HepG2 (cell line): ENCODE measurements at regions not wholly inside any gene's neighbourhood (a gene's known extent, or its start where the extent isn't known, plus 50 kb on each side); places are given as distances from the start of the nearest gene placed in this dataset.

Source experiments
- ATAC-seq: fragments of 200-7000 bp; cut with Tn5 transposase; 3 replicates; pipeline ENCODE4 v1.9.1; 2020; ENCODE audit warnings: mild to moderate bottlenecking, moderate library complexity
- BruUV-seq: library from RNA; stranded (reverse); fragments of 400-500 nt; replicated peaks from 2 replicates; lab custom pipeline; 2021; lab: Mats Ljungman, UMichigan
- CTCF ChIA-PET: fragments of 300-600 bp; formaldehyde crosslinking; extraction: SDS; loops from one replicate; lab custom pipeline; 2021; ENCODE audit warnings: low total read pairs, inconsistent platforms, low intra/inter-chr PET ratio; lab: Yijun Ruan, JAX
- POLR2A ChIA-PET: fragments of 350-600 bp; sonication (Branson Sonifier 250); formaldehyde crosslinking; loops from one replicate; lab custom pipeline; 2020; ENCODE audit warnings: antibody characterized with exemption, inconsistent platforms; lab: Yijun Ruan, JAX
- DNase-seq: peaks from one replicate; pipeline ENCODE4 v3.0.0-alpha.2; 2015; ENCODE audit warnings: low spot score
- FAIRE-seq: peaks from 3 replicates; lab custom pipeline; 2011; peaks lifted over from hg19 to GRCh38; lab: Jason Lieb, UNC
- H2AFZ ChIP-seq: one replicate; pipeline ENCODE4 v1.6.1; 2011; ENCODE audit warnings: low read length, inconsistent platforms
- H3K27ac ChIP-seq: fragments of 300-600 bp; 3 replicates; pipeline ENCODE4 v1.8.0; 2011; ENCODE audit warnings: mixed run types, mild to moderate bottlenecking, mixed read lengths, low read length, inconsistent platforms; ENCODE audit not compliant: insufficient read depth; ENCODE audit errors: extremely low read length
- H3K27me3 ChIP-seq, 2 experiments: fragments of 200-600 bp in 1 of 2; 2 replicates in 1 of 2; 3 replicates in 1 of 2; pipeline versions ENCODE4 v1.6.0 to v1.8.0; 2011; ENCODE audit warnings: low read length in 2 of 2, mild to moderate bottlenecking in 2 of 2, moderate library complexity in 2 of 2, inconsistent platforms in 1 of 2; ENCODE audit not compliant: insufficient read depth in 2 of 2, control insufficient read depth in 1 of 2
- H3K36me3 ChIP-seq, 2 experiments: fragments of 200-600 bp in 1 of 2; replicated peaks in 1 of 2; 2 replicates in 1 of 2; 3 replicates in 1 of 2; pipeline versions ENCODE4 v1.5.1 to v1.8.0; 2011; ENCODE audit warnings: low read length in 2 of 2, inconsistent platforms in 1 of 2; ENCODE audit not compliant: insufficient read depth in 2 of 2, control insufficient read depth in 1 of 2
- H3K4me1 ChIP-seq: 2 replicates; pipeline ENCODE4 v1.5.1; 2012; ENCODE audit warnings: low read length, inconsistent platforms; ENCODE audit not compliant: insufficient read depth
- H3K4me2 ChIP-seq: 2 replicates; pipeline ENCODE4 v1.6.0; 2011; ENCODE audit warnings: low read depth, low read length, inconsistent platforms
- H3K4me3 ChIP-seq, 3 experiments: fragments of 200-600 bp in 1 of 3; sonication (generic), shearing (Covaris generic) in 1 of 3; replicated peaks in 1 of 3; 2 replicates each; pipeline ENCODE4 v1.5.1; 2011 to 2016; ENCODE audit warnings: low read length in 3 of 3, inconsistent platforms in 2 of 3, low read depth in 2 of 3, mild to moderate bottlenecking in 2 of 3, control low read depth in 1 of 3, mixed read lengths in 1 of 3; ENCODE audit not compliant: insufficient read depth in 1 of 3
- H3K79me2 ChIP-seq: one replicate; pipeline ENCODE4 v1.6.1; 2011; ENCODE audit warnings: low read length, inconsistent platforms; ENCODE audit not compliant: insufficient read depth
- H3K9ac ChIP-seq: 2 replicates; pipeline ENCODE4 v1.6.0; 2011; ENCODE audit warnings: mild to moderate bottlenecking, low read depth, low read length, inconsistent platforms; ENCODE audit not compliant: insufficient read depth
- H3K9me3 ChIP-seq: 2 replicates; pipeline ENCODE4 v1.5.1; 2012; ENCODE audit warnings: mild to moderate bottlenecking, low read length
- H4K20me1 ChIP-seq: 2 replicates; pipeline ENCODE4 v1.6.0; 2011; ENCODE audit warnings: inconsistent platforms, mild to moderate bottlenecking, low read length, moderate library complexity; ENCODE audit not compliant: insufficient read depth
- DR1 ChIP-seq: sonication (generic); formaldehyde crosslinking; IDR thresholded peaks from 2 replicates; pipeline ENCODE4 v1.8.0; 2021; ENCODE audit warnings: mild to moderate bottlenecking, missing genetic modification reagents, inconsistent platforms
- GATAD2A ChIP-seq: IDR thresholded peaks from 2 replicates; pipeline ENCODE4 v1.6.1; 2016
- KLF15 ChIP-seq: sonication (generic); formaldehyde crosslinking; IDR thresholded peaks from 2 replicates; pipeline ENCODE4 v1.8.1; 2023; ENCODE audit warnings: borderline replicate concordance, mild to moderate bottlenecking, inconsistent platforms, missing genetic modification reagents, mixed read lengths
- MAF1 ChIP-seq: sonication (generic); formaldehyde crosslinking; IDR thresholded peaks from 2 replicates; pipeline ENCODE4 v1.5.0; 2020; ENCODE audit warnings: missing genetic modification reagents, borderline replicate concordance
- RARG ChIP-seq: sonication (generic); formaldehyde crosslinking; IDR thresholded peaks from 2 replicates; pipeline ENCODE4 v1.4.0; 2020; ENCODE audit warnings: low read depth, mild to moderate bottlenecking, missing genetic modification reagents
- TGIF2 ChIP-seq: IDR thresholded peaks from 2 replicates; pipeline ENCODE4 v1.6.1; 2016; ENCODE audit warnings: control low read depth, missing compliant biosample characterization
- ZFP37 ChIP-seq: sonication (generic); formaldehyde crosslinking; IDR thresholded peaks from 2 replicates; pipeline ENCODE4 v1.4.0; 2020; ENCODE audit warnings: missing genetic modification reagents, borderline replicate concordance
- ZNF253 ChIP-seq: sonication (generic); formaldehyde crosslinking; IDR thresholded peaks from 2 replicates; pipeline ENCODE4 v1.8.0; 2022; ENCODE audit warnings: mild to moderate bottlenecking, missing genetic modification reagents, borderline replicate concordance
- ZNF317 ChIP-seq: sonication (generic); formaldehyde crosslinking; IDR thresholded peaks from 2 replicates; pipeline ENCODE4 v1.5.0; 2020; ENCODE audit warnings: mild to moderate bottlenecking, missing genetic modification reagents
- ZZZ3 ChIP-seq: sonication (generic); formaldehyde crosslinking; IDR thresholded peaks from 2 replicates; pipeline ENCODE4 v1.4.0; 2020; ENCODE audit warnings: missing genetic modification reagents, mild to moderate bottlenecking, borderline replicate concordance
- WGBS: methylation state at CpG from one replicate; pipeline ENCODE4 v1.1.6; 2017; ENCODE audit warnings: low lambda C conversion rate; 5-methylcytosine and 5-hydroxymethylcytosine counted together
- in situ Hi-C: cut with HindIII; loops from 2 replicates; pipeline ENCODE4 v1.10.0; 2017; ENCODE audit warnings: low pct_unique_long_range_greater_than_20kb; ENCODE audit not compliant: extremely low pct_ligation_motif_present
- intact Hi-C: fragments of 100-400 bp; cut with micrococcal nuclease; formaldehyde crosslinking; loops from one replicate; pipeline ENCODE4 v1.10.0; 2022; ENCODE audit not compliant: unreplicated experiment
- TF ChIP-seq, protein P1 (sequence below): IDR thresholded peaks from 2 replicates; pipeline ENCODE4 v1.6.1; 2012; ENCODE audit warnings: inconsistent platforms

- H3K4me2 ChIP-seq, result no peak overlapping the region
- H3K9ac ChIP-seq, result no peak overlapping the region
- no peak overlapping the region for H3K4me3 ChIP-seq
- no peaks in the 10 kb centered on the region for H3K27me3 ChIP-seq
- ChIA-PET POLR2A (no interaction called here), CTCF (no interaction called here)
- H2AFZ ChIP-seq, result no peak overlapping the region
- H3K9me3 ChIP-seq, result peaks cover 27% of the 10 kb centered on the region
- no peak for ATAC-seq
- no peaks in the 10 kb centered on the region for H4K20me1 ChIP-seq
- no peaks in the 10 kb centered on the region for H3K79me2 ChIP-seq
- H3K36me3 ChIP-seq, result no peaks in the 10 kb centered on the region
- FAIRE-seq, result no peak
- H3K4me1 ChIP-seq, result no peaks in the 10 kb centered on the region
- DNase-seq, result no peak
- intact Hi-C loops (no loop called here), in situ Hi-C loops (no loop called here)
- WGBS, result 0% methylated on average over 1 of the region's 1 CpG
- TF ChIP-seq ZZZ3 (CRISPR knock-in tag), result no peak
- TF ChIP-seq MAF1, result no peak
- TF ChIP-seq GATAD2A (CRISPR knock-in tag), result no peak
- TF ChIP-seq ZFP37, result no peak
- TF ChIP-seq, protein P1, sequence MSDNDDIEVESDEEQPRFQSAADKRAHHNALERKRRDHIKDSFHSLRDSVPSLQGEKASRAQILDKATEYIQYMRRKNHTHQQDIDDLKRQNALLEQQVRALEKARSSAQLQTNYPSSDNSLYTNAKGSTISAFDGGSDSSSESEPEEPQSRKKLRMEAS, result no peak
- no peak for TF ChIP-seq ZNF253
- no peak for TF ChIP-seq RARG (CRISPR knock-in tag)
- TF ChIP-seq KLF15 (CRISPR knock-in tag), result no peak
- no TSS peak for BruUV-seq
- no peak overlapping the region for H3K27ac ChIP-seq
Observed at GRCh38 chr1:5067246-5067645, 412.8 kb downstream of the AJAP1 start.

GRCh38 chr1:5053744-5054143 is 399.3 kb downstream of the AJAP1 start:
- no peak for FAIRE-seq
- no peak for ATAC-seq
- POLR2A ChIA-PET, result no interaction called here

More at GRCh38 chr1:5053744-5054143, 399.3 kb downstream of the AJAP1 start:
- no peak for DNase-seq
- CTCF ChIA-PET, result no interaction called here
- no peaks in the 10 kb centered on the region for H3K4me1 ChIP-seq
- no peaks in the 10 kb centered on the region for H3K27me3 ChIP-seq
- WGBS, result 7% methylated on average over 3 of the region's 3 CpGs
- no peak overlapping the region for H3K4me3 ChIP-seq
- no peak overlapping the region for H3K9ac ChIP-seq
- H2AFZ ChIP-seq, result no peak overlapping the region
- H3K79me2 ChIP-seq, result no peaks in the 10 kb centered on the region
- intact Hi-C loops, result no loop called here
- H3K27ac ChIP-seq, result no peak overlapping the region
- no peak for TF ChIP-seq ZNF317 (CRISPR knock-in tag)
- TF ChIP-seq DR1 (CRISPR knock-in tag), result no peak
- TF ChIP-seq TGIF2, result no peak
- H4K20me1 ChIP-seq, result no peaks in the 10 kb centered on the region
- in situ Hi-C loops, result no loop called here
- H3K9me3 ChIP-seq, result peaks cover 45% of the 10 kb centered on the region
- no peaks in the 10 kb centered on the region for H3K36me3 ChIP-seq
- no TSS peak for BruUV-seq
- H3K4me2 ChIP-seq, result no peak overlapping the region
